ENCODE measurements at regions not wholly inside any gene's neighbourhood (a gene's known extent, or its start where the extent isn't known, plus 50 kb on each side); places are given as distances from the start of the nearest gene placed in this dataset.
"Not testable (repeated sequence)": the region's sequence is repeated elsewhere in the genome, so short reads cannot be mapped to it uniquely, and the experiment has no call there.

GRCh38 chr15:25067725-25068309 is 113.0 kb downstream of the SNRPN start:
- no peak for DNase-seq (ENCODE audit: low read depth)

GRCh38 chr15:25068696-25069095 is 113.9 kb downstream of the SNRPN start:
- no peak for DNase-seq (ENCODE audit: low read depth)

GRCh38 chr15:25070353-25070963 is 115.7 kb downstream of the SNRPN start:
- no peak for DNase-seq (ENCODE audit: low read depth)

GRCh38 chr15:25072857-25073476 is 118.2 kb downstream of the SNRPN start:
- DNase-seq (ENCODE audit: low read depth), result no peak

- no peak for DNase-seq (ENCODE audit: low read depth)
These were observed 132.3 kb downstream of the SNRPN start for GRCh38 chr15:25087137-25087536.

- DNase-seq (ENCODE audit: low read depth), result no peak
These were observed 133.5 kb downstream of the SNRPN start for GRCh38 chr15:25088261-25088790.

GRCh38 chr15:25089577-25089976 is 134.8 kb downstream of the SNRPN start:
- no peak for DNase-seq (ENCODE audit: low read depth)

- DNase-seq (ENCODE audit: low read depth), result no peak
These were observed 135.4 kb downstream of the SNRPN start for GRCh38 chr15:25090073-25090733.

- no peak for DNase-seq (ENCODE audit: low read depth)
These were observed 136.8 kb downstream of the SNRPN start for GRCh38 chr15:25091421-25092158.

GRCh38 chr15:25092661-25093060 is 137.9 kb downstream of the SNRPN start:
- peak; percentile 26 for DNase-seq (ENCODE audit: low read depth)

- DNase-seq (ENCODE audit: low read depth), result no peak
These were observed 138.8 kb downstream of the SNRPN start for GRCh38 chr15:25093455-25094029.

GRCh38 chr15:25094066-25094465 is 139.3 kb downstream of the SNRPN start:
- DNase-seq (ENCODE audit: low read depth), result no peak

- no peak for DNase-seq (ENCODE audit: low read depth)
These were observed 139.7 kb downstream of the SNRPN start for GRCh38 chr15:25094519-25094918.

- no peak for DNase-seq (ENCODE audit: low read depth)
These were observed 140.4 kb downstream of the SNRPN start for GRCh38 chr15:25095179-25095578.

- DNase-seq (ENCODE audit: low read depth), result not testable (repeated sequence)
These were observed 145.2 kb downstream of the SNRPN start for GRCh38 chr15:25099966-25100365.

GRCh38 chr15:25106209-25106608 is 151.4 kb downstream of the SNRPN start:
- DNase-seq (ENCODE audit: low read depth), result no peak

- no peak for DNase-seq (ENCODE audit: low read depth)
These were observed 179.0 kb downstream of the SNRPN start for GRCh38 chr15:25133804-25134203.

- no peak for DNase-seq (ENCODE audit: low read depth)
These were observed 179.8 kb downstream of the SNRPN start for GRCh38 chr15:25134546-25134945.

- DNase-seq (ENCODE audit: low read depth), result no peak
These were observed 181.3 kb downstream of the SNRPN start for GRCh38 chr15:25136119-25136518.

- no peak for DNase-seq (ENCODE audit: low read depth)
These were observed 182.2 kb downstream of the SNRPN start for GRCh38 chr15:25137013-25137412.

- DNase-seq (ENCODE audit: low read depth), result no peak
These were observed 214.5 kb downstream of the SNRPN start for GRCh38 chr15:25169318-25169717.
